D721Med (cell line): ENCODE measurements at regions not wholly inside any gene's neighbourhood (a gene's known extent, or its start where the extent isn't known, plus 50 kb on each side); places are given as distances from the start of the nearest gene placed in this dataset.
"Not testable (repeated sequence)": the region's sequence is repeated elsewhere in the genome, so short reads cannot be mapped to it uniquely, and the experiment has no call there.

Experiments used
- DNase-seq: peaks from one replicate; pipeline ENCODE4 v3.0.0; 2011; ENCODE audit warnings: low spot score; ENCODE audit not compliant: insufficient read length
- FAIRE-seq: peaks from 2 replicates; lab custom pipeline; 2011; peaks lifted over from hg19 to GRCh38; lab: Jason Lieb, UNC
- CTCF ChIP-seq: IDR thresholded peaks from 2 replicates; pipeline ENCODE4 v1.5.1; 2012; ENCODE audit warnings: mild to moderate bottlenecking, control low read depth; ENCODE audit not compliant: insufficient read depth; ENCODE audit errors: missing control alignments

GRCh38 chr21:19197950-19198349, 794.4 kb upstream of the TMPRSS15 start:
- no peak for FAIRE-seq
- no peak for TF ChIP-seq CTCF
- no peak for DNase-seq

- no peak for DNase-seq
- no peak for TF ChIP-seq CTCF
- FAIRE-seq: no peak
Measured at GRCh38 chr21:19198801-19199200, 795.2 kb upstream of the TMPRSS15 start.

- no peak for FAIRE-seq
Measured at GRCh38 chr21:19218163-19218562, 814.6 kb upstream of the TMPRSS15 start.

GRCh38 chr21:19224090-19224489, 820.5 kb upstream of the TMPRSS15 start:
- DNase-seq (no peak), FAIRE-seq (no peak)
- no peak for TF ChIP-seq CTCF

More at GRCh38 chr21:19218163-19218562, 814.6 kb upstream of the TMPRSS15 start:
- no peak for DNase-seq
- no peak for TF ChIP-seq CTCF

GRCh38 chr21:19228226-19228625, 824.6 kb upstream of the TMPRSS15 start:
- no peak for DNase-seq
- peak; percentile 44 for FAIRE-seq
- TF ChIP-seq CTCF: no peak

GRCh38 chr21:19233841-19234240, 830.3 kb upstream of the TMPRSS15 start:
- DNase-seq, FAIRE-seq: not testable (repeated sequence)

- FAIRE-seq (no peak), DNase-seq (no peak)
- TF ChIP-seq CTCF: no peak
Measured at GRCh38 chr21:19236209-19236608, 832.6 kb upstream of the TMPRSS15 start.

- DNase-seq: no peak
- no peak for TF ChIP-seq CTCF
- no peak for FAIRE-seq
Measured at GRCh38 chr21:19237608-19238007, 834.0 kb upstream of the TMPRSS15 start.
